ENCODE measurements at regions not wholly inside any gene's neighbourhood (a gene's known extent, or its start where the extent isn't known, plus 50 kb on each side); places are given as distances from the start of the nearest gene placed in this dataset.

DNA sequence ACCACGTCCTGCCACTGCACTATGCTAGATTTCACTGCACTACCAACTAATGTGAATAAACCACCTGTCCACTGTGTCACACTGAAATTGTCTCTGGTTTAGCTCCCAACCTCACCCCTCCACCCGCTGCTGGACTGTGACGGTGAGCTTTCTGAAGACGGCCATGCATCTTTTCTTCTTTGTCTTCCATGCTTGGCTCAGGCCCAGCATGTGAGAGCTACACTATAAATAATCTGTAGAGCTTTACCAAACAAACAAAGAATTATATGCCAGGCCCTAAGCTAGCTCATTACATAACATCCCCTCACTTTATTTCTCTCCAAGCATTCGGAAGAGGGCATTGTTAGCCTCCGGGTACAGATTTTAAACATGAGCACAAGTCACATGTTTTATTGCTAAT, 633.2 kb downstream of the TNS3 start (continued):
- TF ChIP-seq, protein P1, sequence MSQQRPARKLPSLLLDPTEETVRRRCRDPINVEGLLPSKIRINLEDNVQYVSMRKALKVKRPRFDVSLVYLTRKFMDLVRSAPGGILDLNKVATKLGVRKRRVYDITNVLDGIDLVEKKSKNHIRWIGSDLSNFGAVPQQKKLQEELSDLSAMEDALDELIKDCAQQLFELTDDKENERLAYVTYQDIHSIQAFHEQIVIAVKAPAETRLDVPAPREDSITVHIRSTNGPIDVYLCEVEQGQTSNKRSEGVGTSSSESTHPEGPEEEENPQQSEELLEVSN (IDR thresholded peaks at IDR 0.05), result no peak
- no peak for TF ChIP-seq EP300 (IDR thresholded peaks at IDR 0.05; ENCODE audit: borderline replicate concordance in 1 of 2, low read depth in 2 of 2, low read length in 2 of 2)
- no peak for TF ChIP-seq CTBP2 (IDR thresholded peaks at IDR 0.05; ENCODE audit: borderline replicate concordance, insufficient read depth, insufficient read length, low read length)
- no peak for TF ChIP-seq ATF2 (IDR thresholded peaks at IDR 0.05; ENCODE audit: low read length)
- no peak for TF ChIP-seq POLR2AphosphoS5 (IDR thresholded peaks at IDR 0.05; ENCODE audit: low read depth, low read length)
- TF ChIP-seq CBX8 (IDR thresholded peaks at IDR 0.05; ENCODE audit: borderline replicate concordance, low read depth, low read length), result no peak

Measured in H1 (cell line).